ENCODE measurements at regions not wholly inside any gene's neighbourhood (a gene's known extent, or its start where the extent isn't known, plus 50 kb on each side); places are given as distances from the start of the nearest gene placed in this dataset.

DNA sequence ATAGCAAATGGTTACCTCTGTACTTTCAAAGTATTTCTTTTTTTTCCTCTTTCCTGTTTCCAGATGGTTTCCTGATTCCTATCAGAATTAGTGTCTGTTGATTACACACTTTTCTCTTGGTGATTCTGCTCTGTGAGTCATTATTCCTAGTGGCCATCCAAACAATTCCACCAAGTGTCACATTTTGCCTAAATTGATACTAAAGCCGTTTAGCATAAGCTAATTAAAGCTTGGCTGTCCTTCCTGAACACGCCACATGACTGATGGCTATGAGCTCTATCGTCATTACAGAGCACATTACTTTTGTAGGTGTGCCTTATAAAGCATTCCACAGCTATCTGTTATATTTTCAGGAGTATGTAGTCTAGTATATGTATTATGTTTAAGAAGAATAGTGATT is 671.2 kb downstream of the CDH8 start:
- Histone ChIP-seq H3K4me3 (no peak overlapping the region), H3K9me3 (replicated peaks) (peaks cover 7% of the 10 kb centered on the region), H3K4me1 (replicated peaks) (no peaks in the 10 kb centered on the region), H3K27me3 (replicated peaks) (no peaks in the 10 kb centered on the region), H3K27ac (no peak overlapping the region), H3K36me3 (no peaks in the 10 kb centered on the region)
- DNase-seq (ENCODE audit: low read depth in 1 of 2, low spot score in 2 of 2): no peak

DNA sequence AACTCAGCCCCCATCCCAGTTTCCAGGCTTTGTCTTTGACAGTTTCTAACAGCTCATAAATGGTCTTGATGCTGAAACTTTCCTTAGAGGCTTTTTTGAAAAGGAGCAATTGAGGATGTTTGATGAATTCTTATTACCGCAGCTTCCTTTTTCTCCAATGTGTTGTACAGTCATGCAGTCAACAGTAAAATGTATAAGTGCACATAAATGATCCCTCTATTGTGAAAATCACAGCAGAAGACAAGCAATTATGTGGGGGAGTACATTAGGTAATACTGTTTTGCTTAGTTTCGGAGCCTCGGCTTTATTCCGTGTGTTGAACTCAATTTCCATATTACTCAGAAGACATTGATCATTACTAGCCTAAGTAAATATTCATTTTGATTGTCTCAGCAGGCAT is 673.7 kb downstream of the CDH8 start:
- Histone ChIP-seq H3K36me3 (no peaks in the 10 kb centered on the region), H3K4me3 (no peak overlapping the region), H3K27ac (no peak overlapping the region), H3K4me1 (replicated peaks) (no peaks in the 10 kb centered on the region), H3K9me3 (replicated peaks) (peaks cover 7% of the 10 kb centered on the region), H3K27me3 (replicated peaks) (no peaks in the 10 kb centered on the region)
- DNase-seq (ENCODE audit: low read depth in 1 of 2, low spot score in 2 of 2): no peak

DNA sequence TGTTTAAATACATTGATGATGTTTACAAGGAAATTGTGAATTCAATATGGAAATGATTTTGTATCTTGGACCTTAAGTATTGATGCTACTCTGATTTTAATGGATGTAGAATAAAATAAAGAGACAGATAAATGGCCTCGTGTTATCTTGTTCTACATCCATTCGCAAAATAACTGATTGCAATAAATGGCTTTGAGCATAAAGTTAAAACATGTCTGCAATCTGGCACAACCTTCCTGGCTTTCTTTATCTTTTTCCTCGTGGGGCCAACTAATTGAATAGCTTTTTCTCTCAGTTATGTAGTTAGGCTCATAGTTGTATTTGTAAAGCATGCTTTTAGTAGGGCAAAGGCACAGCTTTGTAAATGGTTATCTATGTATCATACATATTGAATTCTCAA is 691.4 kb downstream of the CDH8 start:
- H3K27me3 ChIP-seq (replicated peaks): no peaks in the 10 kb centered on the region
- H3K9me3 ChIP-seq (replicated peaks): no peaks in the 10 kb centered on the region; the same call in 1 of the 2 replicates
- DNase-seq (ENCODE audit: low read depth in 1 of 2, low spot score in 2 of 2): no peak
- H3K36me3 ChIP-seq: no peaks in the 10 kb centered on the region
- H3K4me1 ChIP-seq (replicated peaks): no peaks in the 10 kb centered on the region
- no peak overlapping the region for H3K27ac ChIP-seq
- H3K4me3 ChIP-seq: no peak overlapping the region

DNA sequence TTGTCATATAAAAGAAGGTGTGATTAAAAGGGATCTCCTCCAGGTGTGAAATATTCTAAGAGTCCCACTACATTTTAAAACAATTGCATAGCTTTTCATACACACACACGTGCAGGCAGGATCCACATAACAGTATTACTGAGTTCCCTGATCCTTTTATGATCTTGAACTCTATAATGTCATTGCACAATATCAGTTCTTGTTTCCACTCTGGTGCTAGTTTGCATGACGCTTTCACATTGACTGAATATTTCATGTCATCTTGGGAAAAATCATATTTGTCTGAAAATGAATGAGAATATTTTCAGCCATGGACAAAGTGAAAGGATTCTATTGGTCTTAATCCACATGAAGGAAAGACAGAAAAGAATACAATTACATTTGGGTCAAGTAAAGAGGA is 703.8 kb downstream of the CDH8 start:
- no peak for DNase-seq (ENCODE audit: low read depth in 1 of 2, low spot score in 2 of 2)
- Histone ChIP-seq H3K27ac (no peak overlapping the region), H3K27me3 (replicated peaks) (no peaks in the 10 kb centered on the region), H3K9me3 (replicated peaks) (no peaks in the 10 kb centered on the region; the same call in 1 of the 2 replicates), H3K4me1 (replicated peaks) (no peaks in the 10 kb centered on the region), H3K4me3 (no peak overlapping the region), H3K36me3 (no peaks in the 10 kb centered on the region)

DNA sequence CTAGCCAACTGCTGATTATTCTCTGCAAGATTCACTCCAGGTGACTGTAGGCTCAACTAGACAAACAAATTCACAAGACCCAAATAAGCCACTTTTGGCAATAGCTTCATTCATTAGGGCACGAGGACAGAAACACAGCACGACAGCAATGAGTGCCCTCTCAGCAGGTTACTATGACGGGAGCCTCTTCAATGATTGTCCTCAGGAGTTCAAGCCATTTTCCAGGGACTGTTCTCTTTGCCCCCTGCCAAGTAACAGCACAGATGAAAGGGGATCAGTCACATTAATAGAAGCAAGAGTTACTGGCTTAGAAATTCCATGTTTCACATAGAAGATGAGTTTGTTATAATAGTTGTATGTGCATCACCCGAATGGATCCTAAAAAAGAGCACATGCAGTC is 712.2 kb downstream of the CDH8 start:
- Histone ChIP-seq H3K27ac (no peak overlapping the region), H3K36me3 (no peaks in the 10 kb centered on the region), H3K9me3 (replicated peaks) (no peaks in the 10 kb centered on the region), H3K27me3 (replicated peaks) (no peaks in the 10 kb centered on the region), H3K4me3 (no peak overlapping the region), H3K4me1 (replicated peaks) (no peaks in the 10 kb centered on the region)
- DNase-seq (ENCODE audit: low read depth in 1 of 2, low spot score in 2 of 2): no peak

DNA sequence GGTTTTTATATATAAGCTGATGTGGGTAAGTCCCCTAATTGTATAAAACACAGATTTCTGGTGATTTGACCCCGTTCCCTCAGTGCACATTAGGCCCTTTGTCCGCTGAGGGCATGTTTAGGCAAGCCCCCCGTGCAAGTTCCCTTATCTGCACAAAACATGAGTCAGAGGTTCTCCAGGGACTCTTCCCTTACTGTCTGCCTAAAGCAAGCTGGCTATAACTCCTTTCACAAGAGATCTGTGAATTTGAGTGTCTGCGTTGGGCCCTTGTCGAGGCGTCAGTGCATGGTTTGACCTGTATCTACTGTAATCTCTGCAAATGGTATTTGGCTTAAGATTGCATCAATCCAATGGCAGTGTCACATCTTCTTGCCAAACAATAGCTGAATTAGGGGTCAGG is 712.8 kb downstream of the CDH8 start:
- Histone ChIP-seq H3K27me3 (replicated peaks) (no peaks in the 10 kb centered on the region), H3K9me3 (replicated peaks) (no peaks in the 10 kb centered on the region), H3K27ac (no peak overlapping the region), H3K36me3 (no peaks in the 10 kb centered on the region), H3K4me3 (no peak overlapping the region), H3K4me1 (replicated peaks) (no peaks in the 10 kb centered on the region)
- no peak for DNase-seq (ENCODE audit: low read depth in 1 of 2, low spot score in 2 of 2)

DNA sequence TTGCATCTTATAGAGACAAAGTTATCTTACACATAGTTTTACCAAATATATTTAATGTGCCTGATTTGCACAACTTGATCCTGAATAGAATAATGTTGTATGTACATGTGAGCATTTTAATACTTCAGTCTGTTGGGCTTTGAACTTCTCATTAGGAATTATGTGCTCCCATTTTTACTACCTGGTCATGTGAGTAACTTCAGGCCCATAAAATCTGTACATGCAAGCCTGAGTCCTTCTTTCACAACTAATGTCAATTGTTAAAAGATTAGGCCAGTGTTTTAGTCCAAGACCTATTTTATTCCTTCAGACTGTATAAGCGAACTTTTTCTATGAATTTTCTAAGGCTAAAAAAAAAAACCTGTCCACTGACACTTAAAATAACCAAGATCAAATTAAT is 715.4 kb downstream of the CDH8 start:
- Histone ChIP-seq H3K27me3 (replicated peaks) (no peaks in the 10 kb centered on the region), H3K27ac (no peak overlapping the region), H3K4me3 (no peak overlapping the region), H3K9me3 (replicated peaks) (no peaks in the 10 kb centered on the region), H3K4me1 (replicated peaks) (no peaks in the 10 kb centered on the region), H3K36me3 (no peaks in the 10 kb centered on the region)
- DNase-seq (ENCODE audit: low read depth in 1 of 2, low spot score in 2 of 2): no peak

DNA sequence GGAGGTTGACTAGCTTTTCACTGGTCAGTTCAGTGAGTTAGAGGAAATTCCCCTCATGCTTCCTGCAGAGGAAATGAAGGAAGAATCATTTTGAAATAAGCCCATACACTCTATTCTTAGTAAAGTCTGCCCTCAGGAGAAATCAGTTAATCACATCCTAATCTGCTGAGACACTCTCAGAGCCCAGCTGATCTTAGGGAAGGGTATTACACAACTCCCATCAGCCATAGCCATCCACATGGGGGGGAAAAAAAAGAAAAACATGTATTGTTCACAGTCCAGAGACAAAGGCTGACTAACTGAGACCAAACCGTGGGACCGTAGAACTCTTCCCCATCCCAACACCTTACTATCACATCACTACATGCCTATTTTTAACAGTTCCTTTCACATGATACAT is 722.3 kb downstream of the CDH8 start:
- no peak overlapping the region for H3K27ac ChIP-seq
- H3K27me3 ChIP-seq (replicated peaks): no peaks in the 10 kb centered on the region
- no peak for DNase-seq (ENCODE audit: low read depth in 1 of 2, low spot score in 2 of 2)
- no peak overlapping the region for H3K4me3 ChIP-seq
- no peaks in the 10 kb centered on the region for H3K36me3 ChIP-seq
- H3K4me1 ChIP-seq (replicated peaks): no peaks in the 10 kb centered on the region
- H3K9me3 ChIP-seq (replicated peaks): no peaks in the 10 kb centered on the region; the same call in 1 of the 2 replicates

DNA sequence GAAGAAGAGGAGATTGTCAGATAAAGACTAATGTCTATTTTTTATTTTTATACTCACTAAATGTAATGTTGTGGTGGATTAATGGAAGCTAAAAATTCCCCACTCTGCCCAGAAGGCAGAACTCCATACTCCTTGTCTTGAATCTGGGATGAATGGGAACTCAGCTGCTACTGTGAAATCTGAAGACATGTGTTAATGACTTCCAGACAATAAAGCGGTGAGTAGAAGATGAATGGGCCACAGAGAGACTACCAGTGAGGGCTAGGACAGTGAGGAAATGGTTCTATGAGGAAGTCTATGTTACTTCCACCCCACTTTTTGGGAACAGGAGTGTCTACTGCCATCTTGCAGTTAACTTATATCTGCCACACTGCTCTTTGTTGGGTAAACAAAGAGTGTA is 726.9 kb downstream of the CDH8 start:
- DNase-seq (ENCODE audit: low read depth in 1 of 2, low spot score in 2 of 2): no peak
- no peaks in the 10 kb centered on the region; the same call in 1 of the 2 replicates for H3K9me3 ChIP-seq (replicated peaks)
- no peak overlapping the region for H3K27ac ChIP-seq
- H3K36me3 ChIP-seq: no peaks in the 10 kb centered on the region
- no peaks in the 10 kb centered on the region for H3K27me3 ChIP-seq (replicated peaks)
- H3K4me3 ChIP-seq: no peak overlapping the region
- H3K4me1 ChIP-seq (replicated peaks): no peaks in the 10 kb centered on the region

DNA sequence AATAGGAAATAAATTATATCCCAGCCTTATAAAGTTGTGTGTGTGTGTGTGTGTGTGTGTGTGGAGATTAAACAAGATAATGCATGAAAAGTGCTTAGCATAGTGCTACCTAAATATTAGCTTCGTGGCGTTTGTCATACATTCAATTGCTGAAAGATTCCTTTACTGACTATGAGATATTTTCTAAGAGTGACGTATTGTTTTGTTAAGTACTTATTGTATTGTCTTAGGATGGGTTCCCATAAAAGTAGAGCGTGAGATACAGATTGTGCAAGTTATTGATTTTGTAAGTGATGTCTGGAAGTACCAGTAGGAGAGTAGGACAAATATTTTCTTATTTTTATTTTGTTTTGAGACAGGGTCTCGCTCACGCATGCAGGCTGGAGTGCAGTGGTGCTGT is 730.0 kb downstream of the CDH8 start:
- Histone ChIP-seq H3K4me3 (no peak overlapping the region), H3K9me3 (replicated peaks) (no peaks in the 10 kb centered on the region; the same call in 1 of the 2 replicates), H3K27me3 (replicated peaks) (no peaks in the 10 kb centered on the region), H3K4me1 (replicated peaks) (no peaks in the 10 kb centered on the region), H3K36me3 (no peaks in the 10 kb centered on the region), H3K27ac (no peak overlapping the region)
- no peak for DNase-seq (ENCODE audit: low read depth in 1 of 2, low spot score in 2 of 2)

DNA sequence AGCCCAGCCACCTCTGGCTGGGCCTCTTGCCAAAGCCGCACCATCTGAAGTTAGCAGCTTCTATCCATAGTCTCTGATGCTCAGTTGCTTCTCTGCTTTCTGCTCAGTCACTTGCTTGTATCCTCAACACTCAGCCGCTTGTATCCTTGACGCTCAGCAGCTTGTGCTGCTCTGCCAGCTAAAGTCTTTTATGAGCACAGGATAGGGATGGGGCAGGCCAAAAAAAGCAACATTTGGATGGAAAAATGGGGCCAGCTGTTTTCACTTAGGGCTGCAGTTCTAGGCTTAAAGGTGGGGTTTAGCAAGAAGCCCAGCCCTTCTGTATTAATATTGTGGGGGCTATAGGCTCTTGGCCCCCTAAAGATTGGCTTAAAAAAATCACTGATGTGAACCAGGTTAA is 739.4 kb downstream of the CDH8 start:
- Histone ChIP-seq H3K4me3 (no peak overlapping the region), H3K36me3 (no peaks in the 10 kb centered on the region), H3K4me1 (replicated peaks) (no peaks in the 10 kb centered on the region), H3K27me3 (replicated peaks) (no peaks in the 10 kb centered on the region), H3K9me3 (replicated peaks) (no peaks in the 10 kb centered on the region), H3K27ac (no peak overlapping the region)
- DNase-seq (ENCODE audit: low read depth in 1 of 2, low spot score in 2 of 2): no peak

DNA sequence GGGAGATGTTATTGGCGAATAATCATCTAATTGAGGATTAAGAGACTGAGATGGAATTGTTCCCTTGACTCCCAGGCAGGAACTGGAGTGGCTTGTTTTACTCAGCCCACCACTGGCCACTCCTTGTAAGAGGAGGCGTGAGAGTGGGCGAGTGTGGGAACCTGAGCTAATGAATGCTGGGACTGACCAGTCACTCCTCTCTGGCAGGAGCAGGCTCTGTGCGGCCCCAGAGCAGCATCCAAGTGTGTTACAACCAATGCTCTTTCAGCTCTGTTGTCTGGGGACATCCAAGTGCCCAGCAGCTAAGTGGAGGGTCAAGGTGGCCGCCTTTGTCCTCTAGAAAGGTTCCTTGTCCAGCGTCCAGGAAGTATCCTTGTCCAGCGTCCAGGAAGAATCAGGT is 739.9 kb downstream of the CDH8 start:
- H3K27me3 ChIP-seq (replicated peaks): no peaks in the 10 kb centered on the region
- no peak overlapping the region for H3K27ac ChIP-seq
- no peak for DNase-seq (ENCODE audit: low read depth in 1 of 2, low spot score in 2 of 2)
- H3K4me3 ChIP-seq: no peak overlapping the region
- no peaks in the 10 kb centered on the region for H3K36me3 ChIP-seq
- no peaks in the 10 kb centered on the region for H3K4me1 ChIP-seq (replicated peaks)
- no peaks in the 10 kb centered on the region for H3K9me3 ChIP-seq (replicated peaks)

DNA sequence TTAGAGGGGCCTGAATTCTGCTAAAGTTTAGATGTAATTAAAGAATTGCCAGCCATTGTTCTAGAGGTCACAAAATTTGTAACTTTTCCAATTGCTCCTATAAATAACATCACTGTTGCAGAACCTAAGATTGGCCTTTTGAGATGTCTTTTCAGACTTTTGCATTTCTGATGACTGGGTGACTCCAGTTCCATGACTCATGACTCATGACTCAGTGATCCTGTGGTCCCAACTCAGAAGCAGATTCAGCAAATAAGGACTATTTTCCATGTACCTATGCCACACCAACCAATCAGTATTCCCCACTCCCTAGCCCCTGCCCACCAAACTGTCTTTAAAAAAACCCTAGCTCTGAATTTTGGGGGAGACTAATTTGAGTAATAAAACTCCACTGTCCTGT is 740.9 kb downstream of the CDH8 start:
- Histone ChIP-seq H3K4me1 (replicated peaks) (no peaks in the 10 kb centered on the region), H3K4me3 (no peak overlapping the region), H3K27ac (no peak overlapping the region), H3K9me3 (replicated peaks) (no peaks in the 10 kb centered on the region), H3K27me3 (replicated peaks) (no peaks in the 10 kb centered on the region), H3K36me3 (no peaks in the 10 kb centered on the region)
- no peak for DNase-seq (ENCODE audit: low read depth in 1 of 2, low spot score in 2 of 2)

DNA sequence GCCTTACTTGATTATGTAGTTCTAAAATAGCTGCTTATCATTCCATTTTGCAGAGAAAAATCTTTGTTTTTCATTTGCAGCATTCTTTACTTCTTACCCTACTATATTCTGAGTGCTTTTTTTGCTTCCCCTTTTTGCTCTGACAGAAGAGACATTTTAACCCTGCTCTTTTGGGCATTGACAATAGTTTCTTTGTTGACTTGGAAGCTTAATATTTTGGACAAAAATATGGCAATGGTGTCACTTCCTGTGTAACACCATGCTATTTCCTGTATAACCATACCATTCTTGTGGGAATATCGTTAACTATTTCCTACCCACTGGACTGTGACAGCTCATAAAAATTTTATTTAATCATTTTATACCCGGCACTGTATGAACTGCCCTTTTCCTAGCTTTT is 747.1 kb downstream of the CDH8 start:
- Histone ChIP-seq H3K9me3 (replicated peaks) (no peaks in the 10 kb centered on the region), H3K27me3 (replicated peaks) (no peaks in the 10 kb centered on the region), H3K36me3 (no peaks in the 10 kb centered on the region), H3K4me3 (no peak overlapping the region), H3K4me1 (replicated peaks) (no peaks in the 10 kb centered on the region), H3K27ac (no peak overlapping the region)
- DNase-seq (ENCODE audit: low read depth in 1 of 2, low spot score in 2 of 2): no peak

DNA sequence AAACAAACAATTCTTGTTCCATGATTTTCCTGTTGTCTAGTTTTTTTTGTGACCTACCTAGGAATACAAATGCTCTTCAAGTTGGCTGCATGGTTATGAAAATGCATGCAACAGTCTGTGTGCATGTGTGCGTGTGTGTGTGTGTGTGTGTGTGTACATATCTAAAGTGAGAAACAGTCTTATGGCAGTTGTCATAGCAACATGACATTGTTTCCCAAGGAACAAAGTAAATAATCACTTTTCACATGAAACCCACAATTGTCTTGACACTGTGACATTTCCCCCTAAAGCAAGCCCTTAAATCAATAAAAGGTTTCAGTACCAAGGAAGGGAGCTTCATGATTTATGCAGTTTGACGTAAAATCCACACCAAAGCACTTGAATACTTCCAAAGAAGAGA is 758.4 kb downstream of the CDH8 start:
- Histone ChIP-seq H3K27me3 (replicated peaks) (no peaks in the 10 kb centered on the region), H3K9me3 (replicated peaks) (no peaks in the 10 kb centered on the region), H3K36me3 (no peaks in the 10 kb centered on the region), H3K4me1 (replicated peaks) (no peaks in the 10 kb centered on the region), H3K27ac (no peak overlapping the region), H3K4me3 (no peak overlapping the region)
- DNase-seq (ENCODE audit: low read depth in 1 of 2, low spot score in 2 of 2): no peak

All from SJSA1 (cell line).